22Rv1 (cell line): ENCODE measurements at regions not wholly inside any gene's neighbourhood (a gene's known extent, or its start where the extent isn't known, plus 50 kb on each side); places are given as distances from the start of the nearest gene placed in this dataset.

ENCODE experiments used
- CTCF ChIP-seq: fragments of 450-650 bp; IDR thresholded peaks from 2 replicates; pipeline ENCODE4 v1.5.1; 2017; ENCODE audit warnings: mild to moderate bottlenecking
- ZFX ChIP-seq: fragments of 450-650 bp; IDR thresholded peaks from 2 replicates; pipeline ENCODE4 v1.6.1; 2017; ENCODE audit warnings: antibody characterized with exemption, borderline replicate concordance

GRCh38 chr12:75764091-75764841 is 252.9 kb upstream of the KRR1 start:
- no peak for TF ChIP-seq CTCF
- no peak for TF ChIP-seq ZFX
